ENCODE measurements at regions not wholly inside any gene's neighbourhood (a gene's known extent, or its start where the extent isn't known, plus 50 kb on each side); places are given as distances from the start of the nearest gene placed in this dataset.

- TF ChIP-seq CTCF (optimal IDR thresholded peaks at IDR 0.05 in 1 of 3, IDR thresholded peaks at IDR 0.05 in 1 of 3, conservative IDR thresholded peaks at IDR 0.05 in 1 of 3; ENCODE audit: extremely low read depth in 1 of 3, insufficient read depth in 2 of 3, low read length in 3 of 3) (no peak), EZH2 (IDR thresholded peaks at IDR 0.05; ENCODE audit: low read length) (no peak)
These were observed 686.3 kb upstream of the HS6ST1 start for GRCh38 chr2:129004940-129005490.
